ENCODE measurements at regions not wholly inside any gene's neighbourhood (a gene's known extent, or its start where the extent isn't known, plus 50 kb on each side); places are given as distances from the start of the nearest gene placed in this dataset.

DNA sequence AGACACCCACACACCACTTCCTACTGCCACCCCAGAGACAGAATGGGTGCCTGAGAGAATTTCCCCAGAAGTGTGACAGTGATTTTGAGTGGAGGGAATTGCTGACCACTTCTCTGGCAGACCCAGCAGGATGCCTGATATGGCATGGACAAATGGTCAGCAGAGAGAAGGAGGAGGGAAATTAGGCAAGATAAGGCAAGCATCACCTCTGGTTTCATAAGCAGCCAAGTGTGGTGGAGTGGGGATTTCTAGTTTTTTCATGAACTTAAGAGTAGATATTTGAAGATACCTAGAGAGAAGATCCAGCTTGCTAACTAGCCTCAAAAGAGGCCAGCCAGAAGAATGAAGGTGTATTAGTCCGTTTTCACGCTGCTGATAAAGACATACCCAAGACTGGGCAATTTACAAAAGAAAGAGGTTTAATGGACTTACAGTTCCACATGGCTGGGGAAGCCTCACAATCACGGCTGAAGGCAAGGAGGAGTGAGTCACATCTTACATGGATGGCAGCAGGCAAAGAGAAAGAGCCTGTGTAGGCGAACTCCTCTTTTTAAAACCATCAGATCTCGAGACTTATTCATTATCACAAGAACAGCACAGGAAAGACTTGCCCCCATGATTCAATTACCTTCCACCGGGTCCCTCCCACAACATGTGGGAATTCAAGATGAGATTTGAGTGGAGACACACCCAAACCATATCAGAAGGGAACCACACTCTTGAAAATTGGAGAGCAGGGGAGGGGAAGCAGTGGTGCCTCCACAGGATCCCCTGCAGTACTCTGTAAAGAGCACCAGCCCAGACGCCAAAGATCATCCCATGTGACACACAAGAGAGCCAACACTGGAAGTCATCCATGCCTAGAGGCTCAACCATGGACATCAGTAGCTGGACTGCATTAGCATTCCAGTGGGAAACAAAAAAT lies 64.2 kb downstream of the RBM43 start:
- no peak for TF ChIP-seq CTCF (IDR thresholded peaks at IDR 0.05)

- no peak for TF ChIP-seq CTCF (IDR thresholded peaks at IDR 0.05)
Observed at GRCh38 chr2:151193576-151193975, 68.1 kb downstream of the RBM43 start.

DNA sequence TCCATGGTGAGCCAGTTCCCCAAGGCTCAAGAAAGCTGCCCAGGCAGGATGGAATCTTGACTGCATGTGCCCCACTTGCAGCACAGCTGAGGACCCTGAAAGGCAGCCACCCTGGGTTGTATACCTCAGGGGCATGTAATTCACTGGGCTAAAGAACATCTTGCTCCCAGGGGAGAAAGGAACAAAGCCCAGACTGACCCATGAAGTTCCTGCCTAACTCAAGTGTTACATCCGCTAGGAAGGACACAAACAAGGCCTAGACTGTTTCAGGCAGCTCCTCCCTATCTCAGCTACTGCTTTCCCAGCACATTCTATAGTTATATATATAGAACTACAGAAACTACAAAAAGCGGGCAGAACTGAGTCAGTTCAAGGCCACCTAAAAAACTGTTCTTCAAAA lies 69.0 kb downstream of the RBM43 start:
- no peak for TF ChIP-seq CTCF (IDR thresholded peaks at IDR 0.05)

- TF ChIP-seq CTCF (IDR thresholded peaks at IDR 0.05) = no peak
Observed at GRCh38 chr2:151191001-151191400, 70.7 kb downstream of the RBM43 start.

DNA sequence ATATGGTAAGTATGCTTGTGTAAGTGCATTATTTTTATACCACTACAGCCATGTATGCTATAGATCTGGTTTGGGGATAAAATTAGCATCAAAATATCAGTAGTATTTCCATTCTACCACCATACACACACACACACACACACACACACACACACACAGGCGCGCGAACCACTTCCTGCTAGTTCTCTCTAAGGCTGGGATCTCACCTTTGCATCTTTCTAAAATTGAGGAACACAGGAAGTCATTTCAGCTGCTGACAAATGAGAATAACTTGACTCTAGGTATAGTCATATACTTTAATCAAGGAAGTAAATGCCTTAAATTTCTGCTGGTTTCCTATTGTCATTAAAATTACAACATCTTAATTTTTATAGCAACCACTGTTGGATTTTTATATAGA lies 72.5 kb downstream of the RBM43 start:
- no peak for TF ChIP-seq CTCF (IDR thresholded peaks at IDR 0.05)

- no peak for TF ChIP-seq CTCF (IDR thresholded peaks at IDR 0.05)
Observed at GRCh38 chr2:151186011-151186410, 75.7 kb downstream of the RBM43 start.

DNA sequence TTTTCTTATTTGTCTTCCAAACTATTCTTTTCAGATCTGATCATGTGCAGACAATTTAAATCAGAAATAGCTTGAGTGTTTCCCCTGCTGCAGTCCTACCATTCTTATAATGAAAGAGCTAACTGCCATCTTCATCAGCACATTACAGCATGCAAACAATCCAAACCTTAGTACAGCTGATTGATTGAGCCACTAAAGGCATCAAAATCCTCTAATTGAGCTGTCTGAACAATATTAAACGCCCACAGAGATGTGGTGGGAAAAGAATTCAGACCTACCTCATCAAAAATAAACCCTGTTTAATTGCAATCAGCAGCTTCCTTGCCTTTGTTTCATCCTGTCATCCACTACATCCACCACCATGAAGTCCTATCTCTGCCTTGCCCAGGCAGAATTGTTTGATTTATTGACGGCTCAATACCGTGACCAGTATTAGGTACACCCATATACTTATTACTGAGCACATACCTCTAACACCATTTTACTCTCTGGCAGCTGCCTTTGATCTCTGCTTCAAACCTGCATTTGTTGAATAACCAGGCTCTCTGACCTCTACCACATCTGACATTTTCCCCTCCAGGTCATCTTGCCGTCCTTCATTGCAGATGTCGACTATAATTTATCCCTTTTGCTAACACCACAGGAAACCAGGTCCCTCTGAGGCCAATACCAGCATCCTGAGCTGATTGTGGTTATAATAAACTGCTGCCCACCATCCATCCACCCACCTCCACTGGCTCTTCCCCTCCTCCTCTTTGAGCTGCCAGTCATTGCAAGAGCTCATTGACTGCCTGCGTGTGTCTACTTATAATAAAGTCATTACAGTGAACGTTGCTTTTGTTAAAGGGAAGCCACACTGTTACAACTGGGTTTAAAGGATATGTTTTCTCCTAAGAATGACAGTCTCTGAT lies 78.5 kb downstream of the RBM43 start:
- no peak for TF ChIP-seq CTCF (IDR thresholded peaks at IDR 0.05)

Data from LNCAP (cell line).